Testis (tissue), 2 donors: ENCODE measurements at regions not wholly inside any gene's neighbourhood (a gene's known extent, or its start where the extent isn't known, plus 50 kb on each side); places are given as distances from the start of the nearest gene placed in this dataset.

Experiments used
- CTCF ChIP-seq, 3 experiments: fragments of 450-650 bp in 2 of 3; fragments of 200-600 bp in 1 of 3; sonication (generic) in 1 of 3; IDR thresholded peaks; one replicate each; pipeline ENCODE4 v1.5.1; 2016 to 2019; ENCODE audit warnings: antibody characterized with exemption in 3 of 3, mild to moderate bottlenecking in 2 of 3, moderate library complexity in 1 of 3
- POLR2A ChIP-seq: fragments of 450-650 bp; IDR thresholded peaks from one replicate; pipeline ENCODE4 v1.6.1; 2017; ENCODE audit warnings: antibody characterized with exemption, mild to moderate bottlenecking, moderate library complexity

DNA sequence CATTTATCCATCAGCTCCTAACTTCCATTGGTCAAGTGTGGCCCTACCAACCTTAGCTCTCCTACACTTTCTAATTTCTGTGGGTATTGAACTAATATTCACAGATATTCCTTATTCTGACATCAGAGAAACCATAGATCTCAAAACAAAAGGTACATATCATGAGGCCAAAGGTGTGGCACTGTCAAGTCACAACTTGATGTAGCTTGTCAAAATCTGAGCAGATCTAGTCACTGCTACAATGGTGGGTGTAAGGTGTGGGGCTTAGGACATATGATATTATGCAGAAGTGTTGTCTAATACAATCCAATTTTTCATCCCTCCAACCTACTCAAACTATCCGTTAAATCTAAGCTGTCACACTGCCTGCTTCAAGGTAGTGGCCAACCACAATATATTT, 114.0 kb upstream of the FAR2 start:
- TF ChIP-seq CTCF (IDR thresholded peaks at IDR 0.05) (no peak), POLR2A (no peak)
